NCI-H748 (cell line): ENCODE measurements at regions not wholly inside any gene's neighbourhood (a gene's known extent, or its start where the extent isn't known, plus 50 kb on each side); places are given as distances from the start of the nearest gene placed in this dataset.

Source experiments
- DNase-seq: peaks from one replicate; lab custom pipeline; 2025; ENCODE audit not compliant: unreplicated experiment; lab: John Stamatoyannopoulos, UW

DNA sequence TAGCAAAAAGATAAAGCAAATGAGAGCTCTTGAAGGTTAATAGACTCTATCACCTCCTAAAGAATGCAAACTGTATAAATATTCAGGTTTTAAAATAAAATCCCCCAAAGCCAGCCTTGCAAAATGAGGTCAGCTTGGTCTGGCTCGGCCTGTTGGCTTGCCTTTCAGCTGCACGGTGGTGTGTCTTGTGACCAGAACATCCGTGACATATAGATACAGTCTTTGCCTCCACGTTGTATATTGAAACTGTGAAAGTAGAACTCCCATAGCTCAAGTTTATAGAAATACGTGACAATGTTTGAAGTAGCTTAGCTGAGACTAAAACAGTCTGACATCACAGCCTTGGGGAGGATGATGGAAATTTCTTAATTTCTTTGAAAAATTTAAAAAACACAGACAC is 236.6 kb upstream of the MYOCD start:
- DNase-seq, result no peak

DNA sequence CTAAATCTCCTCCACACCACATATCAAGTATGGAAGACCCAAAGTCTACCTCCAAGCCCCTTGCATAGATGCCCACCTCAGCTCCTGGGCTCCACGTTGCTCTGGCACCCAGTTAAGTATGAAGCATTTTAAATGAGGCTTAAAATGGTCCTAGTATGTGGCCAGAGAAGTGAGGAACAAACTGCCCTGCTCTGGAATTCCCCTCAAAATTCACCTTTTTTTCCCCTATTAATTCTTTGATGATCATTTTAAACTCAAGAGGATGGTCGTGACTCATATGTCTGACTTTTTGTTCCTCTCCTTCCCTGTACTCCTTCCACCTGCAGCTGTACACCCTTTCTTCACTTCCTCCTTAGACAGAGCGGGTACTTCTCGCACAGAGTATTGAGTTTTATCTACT is 234.5 kb upstream of the MYOCD start:
- no peak for DNase-seq

DNA sequence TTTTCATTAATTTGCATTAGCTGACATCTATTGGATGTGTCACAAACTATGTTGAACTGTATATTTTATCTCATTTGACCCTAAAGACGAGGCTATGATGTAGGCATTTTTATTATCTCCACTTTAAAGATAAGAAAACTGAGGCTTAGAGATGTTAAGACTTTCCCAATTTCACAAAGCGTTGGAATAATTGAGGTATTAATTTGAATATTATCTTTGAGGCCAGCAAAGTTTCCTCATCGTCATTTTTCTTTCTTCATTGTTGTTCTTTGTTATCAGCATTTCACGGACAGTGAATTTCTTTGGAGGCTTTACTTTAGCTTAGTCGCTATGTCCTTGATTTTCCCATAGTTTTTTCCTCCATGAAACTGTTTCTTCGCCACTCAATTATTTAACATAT is 227.5 kb upstream of the MYOCD start:
- no peak for DNase-seq

DNA sequence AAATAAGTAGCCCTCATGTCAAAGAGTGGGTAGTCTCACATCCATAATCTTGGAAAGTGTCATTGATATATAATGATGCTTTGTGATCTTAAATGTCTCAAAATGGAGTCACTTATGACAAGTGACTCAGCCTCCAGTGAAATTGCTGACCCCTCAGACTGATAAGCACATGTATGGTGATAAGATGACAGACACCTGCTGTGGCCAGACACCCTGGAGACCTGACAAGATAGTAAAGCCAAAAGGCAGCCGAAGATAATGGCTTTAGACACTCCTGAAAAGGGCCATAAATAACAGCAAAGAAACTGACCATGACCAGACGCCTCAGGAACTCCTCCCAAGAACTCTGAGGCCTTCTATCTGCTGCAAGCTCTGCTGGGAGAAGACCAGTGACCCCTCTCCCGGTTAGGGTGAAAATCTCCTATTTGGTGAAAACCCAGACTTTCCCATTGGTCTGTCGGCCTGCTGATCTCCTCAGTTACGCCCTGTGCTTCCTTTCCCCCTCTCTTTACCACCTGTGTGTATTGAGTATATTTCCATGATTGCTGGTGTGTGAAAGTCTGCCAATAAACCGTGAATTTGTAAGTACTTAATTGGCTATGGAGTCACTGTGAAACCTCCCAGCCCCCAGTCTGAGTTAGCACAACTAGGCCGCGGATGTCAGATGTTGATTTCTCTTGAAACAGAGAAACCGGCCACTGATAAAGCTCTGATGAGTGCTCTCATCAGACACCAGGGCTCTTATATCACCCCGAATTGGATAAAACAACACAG is 226.7 kb upstream of the MYOCD start:
- DNase-seq, result no peak

DNA sequence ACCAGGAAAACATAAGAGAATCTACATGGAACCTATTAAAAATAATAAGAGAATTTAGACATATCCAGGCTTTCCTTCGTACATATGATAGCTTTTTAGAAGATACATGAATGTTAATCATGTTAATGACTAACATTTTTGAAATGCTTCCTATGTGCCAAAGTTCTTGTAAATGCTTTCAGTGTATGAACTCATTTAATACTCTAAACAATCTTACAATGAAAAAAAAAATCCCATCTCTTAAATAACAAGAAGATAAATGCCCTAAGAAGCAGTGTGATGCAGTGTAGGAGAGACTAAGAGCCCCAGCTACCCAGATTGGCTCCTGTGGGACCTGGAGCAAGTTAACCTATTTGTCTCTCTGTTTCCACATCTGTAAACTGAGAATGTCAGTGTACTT is 220.4 kb upstream of the MYOCD start:
- DNase-seq, result no peak

DNA sequence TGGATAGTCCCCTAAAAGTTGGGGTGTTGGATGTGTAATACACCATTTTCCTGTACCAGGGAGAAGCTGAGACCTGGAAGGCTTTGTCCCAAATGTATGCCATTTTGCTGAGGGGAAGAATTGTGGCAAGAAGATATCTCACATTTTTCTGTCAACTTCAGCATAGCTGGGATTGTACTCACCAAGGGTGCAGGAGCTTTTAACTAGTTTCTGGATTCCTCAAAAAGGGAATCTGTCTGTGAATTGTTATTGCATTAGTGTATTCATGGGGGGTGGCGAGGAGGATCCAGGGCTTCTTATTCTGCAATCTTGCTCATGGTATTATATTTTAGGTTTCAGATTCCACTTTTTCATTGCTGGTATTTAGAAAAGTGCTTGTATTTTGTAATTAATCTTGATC is 208.2 kb upstream of the MYOCD start:
- no peak for DNase-seq

DNA sequence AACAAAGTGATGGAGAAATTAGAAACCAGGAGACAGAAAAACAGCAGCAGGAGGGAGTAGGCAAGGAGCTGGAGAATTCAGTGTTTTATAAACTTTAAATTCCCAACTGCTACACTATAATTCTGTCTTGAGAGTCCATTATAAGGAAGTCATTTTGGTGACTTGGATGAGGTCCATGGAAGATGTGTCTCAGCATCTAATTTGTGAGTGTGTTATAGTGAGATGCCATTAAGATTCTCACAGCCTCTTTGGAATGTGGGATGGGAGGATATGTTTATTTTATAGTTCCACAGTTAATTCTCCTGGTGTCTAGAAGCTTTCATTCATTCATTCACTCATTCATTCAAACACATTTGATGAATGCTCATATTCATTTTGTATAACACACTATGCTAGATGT is 206.0 kb upstream of the MYOCD start:
- DNase-seq, result no peak

DNA sequence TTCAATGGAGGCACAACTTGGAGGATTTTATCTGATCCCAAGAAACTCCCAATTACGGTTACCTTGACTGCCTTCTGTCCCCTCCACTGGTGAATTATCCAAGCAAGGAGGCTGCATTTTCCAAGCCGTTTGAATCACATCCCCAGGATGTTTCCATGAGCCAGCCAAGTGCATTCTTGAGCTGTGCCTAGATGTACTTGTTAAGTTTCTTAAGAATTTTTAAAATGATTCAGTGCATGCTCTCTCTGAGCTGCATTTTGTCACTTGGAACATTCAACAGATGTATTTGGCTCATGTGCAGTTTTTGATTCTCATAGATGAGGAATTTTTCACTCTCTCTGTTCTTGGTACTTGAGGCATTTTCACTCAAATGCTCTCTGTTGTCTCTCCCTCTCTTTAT is 202.6 kb upstream of the MYOCD start:
- no peak for DNase-seq

DNA sequence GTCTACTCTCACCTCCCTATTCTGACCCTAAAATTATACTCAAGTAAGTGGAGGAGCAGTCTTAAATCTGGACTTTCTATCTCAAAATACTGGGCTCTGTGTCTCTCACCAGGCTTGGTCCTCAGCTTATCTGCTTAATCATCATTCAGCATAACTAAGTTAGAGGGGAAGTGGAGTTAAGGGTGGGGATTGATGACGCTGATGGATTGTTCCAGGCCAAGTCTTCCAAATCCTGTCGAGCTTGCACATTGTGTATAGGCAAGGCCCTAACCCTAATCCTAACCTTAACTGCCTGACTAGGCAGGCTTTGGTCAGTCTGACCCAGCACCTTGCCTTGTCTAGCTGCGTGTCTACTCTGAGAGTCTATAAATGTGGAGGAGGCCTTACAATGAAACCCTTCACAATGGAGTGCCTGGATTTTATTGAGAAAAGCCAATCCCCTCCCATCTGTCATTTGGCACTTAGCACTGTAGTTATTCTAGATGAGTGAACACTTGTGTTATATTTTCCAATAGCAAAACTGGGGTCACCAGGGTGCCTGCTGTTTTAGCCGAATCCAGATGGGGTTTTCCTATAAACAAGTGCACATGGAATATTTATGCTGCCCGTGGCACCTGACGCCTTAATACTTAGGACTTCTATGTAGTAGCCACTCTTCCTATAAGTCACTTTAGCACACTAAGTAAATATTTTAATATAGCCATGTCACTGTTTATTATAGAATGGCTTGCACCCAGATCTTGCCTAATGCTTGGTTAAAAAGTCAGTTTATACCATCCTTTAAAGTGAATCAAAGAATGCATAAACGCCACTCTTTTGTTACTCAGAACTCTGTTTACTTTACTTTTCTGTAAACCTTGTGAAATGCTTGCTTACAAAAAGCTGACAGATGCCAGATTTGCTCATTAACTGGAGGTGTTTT is 193.2 kb upstream of the MYOCD start:
- DNase-seq, result no peak

DNA sequence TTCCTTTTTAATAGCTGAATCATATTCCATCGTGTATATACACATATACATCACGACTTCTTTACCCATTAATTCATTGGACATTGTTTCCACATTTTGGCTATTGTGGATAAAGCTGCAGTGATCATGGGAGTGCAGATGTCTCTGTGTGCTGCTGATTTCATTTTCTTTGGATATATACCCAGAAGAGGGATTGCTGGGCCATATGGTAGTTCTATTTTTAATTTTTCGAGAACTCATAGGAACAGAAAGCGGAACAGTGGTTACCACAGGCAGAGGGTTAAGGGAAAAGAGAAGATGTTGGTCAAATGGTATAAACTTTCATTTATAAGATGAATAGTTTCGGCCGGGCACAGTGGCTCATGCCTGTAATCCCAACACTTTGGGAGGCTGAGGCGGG is 187.4 kb upstream of the MYOCD start:
- no peak for DNase-seq

DNA sequence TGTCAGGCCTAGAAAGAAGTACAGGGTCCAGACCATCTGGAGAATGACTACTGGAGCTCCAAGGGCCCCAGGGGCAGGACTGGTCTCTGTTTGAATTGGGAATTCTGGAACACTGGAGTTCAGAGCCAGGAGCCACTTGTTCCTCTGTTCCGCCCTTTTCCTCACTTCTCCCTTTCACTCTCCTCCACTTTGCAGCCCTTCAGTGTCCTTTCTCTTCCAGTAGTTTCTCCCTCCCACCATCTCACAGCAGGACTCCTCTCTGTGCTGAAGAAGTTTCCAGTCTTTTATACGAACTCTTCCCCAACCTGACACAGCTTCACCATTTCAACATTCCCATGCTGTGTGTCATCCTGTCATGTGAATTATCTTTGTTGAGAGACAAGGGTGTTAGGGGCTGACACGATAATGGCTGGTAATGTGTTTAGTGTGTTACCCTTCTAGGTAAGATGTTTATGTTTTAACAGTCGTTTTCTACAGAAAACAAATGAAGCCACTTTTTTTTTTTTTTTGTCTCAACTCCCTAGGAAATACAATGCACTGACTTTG is 180.3 kb upstream of the MYOCD start:
- DNase-seq, result no peak

DNA sequence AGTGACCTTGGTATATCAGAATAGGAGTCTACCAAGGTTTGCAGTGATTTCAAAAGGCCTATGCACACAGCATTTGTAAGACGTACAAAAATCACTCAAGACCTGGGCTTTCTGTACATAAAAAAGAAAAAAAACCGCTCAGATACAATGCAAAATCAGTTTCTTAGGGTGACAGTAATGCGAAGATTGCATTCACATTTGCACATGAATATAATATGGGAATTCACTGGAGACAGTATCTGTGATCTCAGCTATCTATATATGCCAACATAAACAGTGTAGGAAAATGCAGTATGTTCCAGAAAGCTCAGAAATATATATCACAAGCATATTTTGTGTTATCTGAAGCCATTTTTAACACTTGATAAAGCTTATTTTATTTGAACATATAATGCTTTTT is 176.4 kb upstream of the MYOCD start:
- no peak for DNase-seq

DNA sequence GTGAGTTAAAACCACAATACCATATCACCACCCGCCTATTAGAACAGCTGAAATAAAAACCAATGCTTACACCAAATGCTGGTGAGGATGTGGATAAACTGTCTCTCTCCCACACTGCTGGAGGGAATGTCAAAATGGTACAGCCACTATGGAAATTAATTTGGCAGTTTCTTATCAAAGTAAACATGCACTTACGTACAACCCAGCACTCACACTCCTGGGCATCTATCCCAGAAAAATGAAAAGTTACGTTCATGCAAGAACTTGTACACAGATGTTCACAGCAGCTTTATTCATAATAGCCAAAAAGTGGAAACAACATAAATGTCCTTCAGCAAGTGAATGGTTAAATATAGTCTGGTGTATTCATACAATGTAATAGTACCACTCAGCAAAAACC is 173.2 kb upstream of the MYOCD start:
- DNase-seq, result no peak

DNA sequence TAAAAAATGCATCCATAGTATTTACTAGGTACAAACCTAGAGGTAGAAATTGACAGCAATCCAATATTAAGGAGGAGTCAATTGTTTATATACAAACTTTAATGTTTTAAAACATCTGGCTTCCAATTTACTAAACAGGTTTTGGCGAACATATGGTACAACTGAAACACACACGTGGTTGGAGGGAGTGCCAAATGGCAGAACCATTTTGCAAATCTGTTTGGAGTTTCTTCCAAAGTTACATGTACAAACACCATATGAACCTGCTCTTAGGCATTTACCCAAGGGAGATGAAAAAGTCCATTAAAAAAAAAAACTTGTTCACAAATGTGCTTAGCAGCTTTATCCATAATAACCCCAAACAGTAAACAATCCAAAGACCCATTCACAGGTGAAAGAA is 159.8 kb upstream of the MYOCD start:
- no peak for DNase-seq

DNA sequence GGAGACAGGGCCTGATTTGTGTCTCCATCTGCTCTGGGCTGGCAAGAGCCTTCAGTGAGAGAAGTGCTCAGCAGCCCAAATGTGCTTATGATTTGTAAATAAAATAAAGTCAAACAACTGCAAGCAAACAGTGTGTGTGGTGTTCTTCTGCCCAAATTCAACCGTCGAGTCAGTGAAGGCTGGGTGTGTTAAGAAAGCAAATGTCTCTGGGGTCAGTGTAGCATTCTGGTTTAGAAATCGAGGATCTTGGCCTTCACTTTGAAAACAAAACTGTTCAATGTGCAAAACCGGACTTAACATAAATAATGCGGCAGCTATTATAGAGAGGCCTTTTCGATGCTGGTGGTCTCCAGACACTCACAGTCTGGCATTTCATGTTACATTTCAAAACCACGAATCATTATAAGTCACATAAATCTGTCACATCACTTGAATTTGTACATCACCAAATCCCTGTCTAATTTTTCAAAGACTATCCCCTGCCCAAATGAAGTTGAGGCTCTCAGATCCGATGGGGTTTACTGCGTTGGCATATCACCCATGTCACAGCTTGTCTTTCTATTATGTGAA is 158.6 kb upstream of the MYOCD start:
- no peak for DNase-seq

DNA sequence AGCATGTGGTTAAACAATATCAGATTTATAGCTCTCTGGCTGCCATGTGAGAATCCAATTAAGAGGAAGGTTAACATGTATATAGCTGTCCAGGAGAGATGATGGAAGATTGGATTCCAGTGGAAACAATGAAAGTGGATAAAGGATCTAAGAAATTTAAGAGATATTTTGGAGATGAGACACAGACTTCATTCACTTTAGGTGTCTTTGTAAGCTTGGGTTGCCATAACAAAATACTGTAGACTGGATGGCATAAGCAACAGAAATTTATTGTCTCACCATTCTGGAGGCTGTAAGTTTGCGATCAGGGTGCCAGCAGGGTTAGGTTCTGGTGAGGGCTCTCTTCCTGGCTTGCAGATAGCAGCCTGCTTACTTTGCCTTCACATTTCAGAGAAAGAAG is 155.9 kb upstream of the MYOCD start:
- DNase-seq, result no peak

DNA sequence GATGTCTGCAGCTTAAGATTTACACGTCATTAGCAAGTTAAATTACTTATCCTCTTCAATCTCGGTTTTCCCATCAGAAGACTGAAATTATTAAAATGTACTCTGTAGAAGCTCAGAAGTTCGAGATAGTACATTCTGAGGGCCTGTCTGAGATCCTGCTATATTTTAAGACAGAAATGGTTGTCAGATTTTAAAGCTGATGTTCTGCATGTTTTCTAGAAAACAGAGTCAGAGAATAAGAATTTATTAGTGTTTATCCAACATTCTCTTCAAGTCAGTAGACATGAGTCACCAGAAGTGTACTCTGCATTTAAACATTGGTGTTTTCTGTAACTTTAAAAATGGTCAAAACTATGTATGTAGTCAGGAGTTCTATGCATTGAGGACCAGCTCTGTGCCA is 155.2 kb upstream of the MYOCD start:
- DNase-seq, result no peak

DNA sequence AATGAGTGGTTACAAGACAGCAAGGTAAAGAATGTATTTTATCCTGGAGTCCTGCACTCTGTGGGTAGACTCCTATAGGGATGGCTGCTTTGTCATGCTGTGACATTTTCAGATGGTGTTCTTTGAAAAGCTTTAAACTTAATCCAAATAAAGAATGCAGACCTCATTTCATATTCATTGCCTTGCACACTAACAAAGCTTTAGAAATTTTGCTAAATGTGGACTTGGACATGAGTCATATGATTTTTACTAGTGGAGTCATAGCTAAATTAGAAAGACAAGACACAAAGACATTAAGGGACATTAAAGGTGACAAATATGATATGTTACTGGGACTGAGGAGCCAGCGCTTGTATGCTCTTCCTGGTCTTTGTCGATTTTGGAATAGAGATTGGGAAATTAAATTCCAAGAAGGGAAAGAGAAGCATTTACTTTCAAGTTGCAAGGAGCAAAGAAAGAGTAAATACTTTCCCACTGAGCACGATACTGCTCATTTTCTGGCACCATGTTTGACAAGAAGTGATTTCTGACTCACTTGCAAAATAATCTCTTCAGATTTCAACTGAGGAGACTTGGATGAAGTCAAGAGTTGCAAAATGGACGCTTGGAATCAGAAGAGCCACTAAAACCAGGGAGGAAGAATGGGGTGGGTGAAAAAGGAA is 152.9 kb upstream of the MYOCD start:
- no peak for DNase-seq

DNA sequence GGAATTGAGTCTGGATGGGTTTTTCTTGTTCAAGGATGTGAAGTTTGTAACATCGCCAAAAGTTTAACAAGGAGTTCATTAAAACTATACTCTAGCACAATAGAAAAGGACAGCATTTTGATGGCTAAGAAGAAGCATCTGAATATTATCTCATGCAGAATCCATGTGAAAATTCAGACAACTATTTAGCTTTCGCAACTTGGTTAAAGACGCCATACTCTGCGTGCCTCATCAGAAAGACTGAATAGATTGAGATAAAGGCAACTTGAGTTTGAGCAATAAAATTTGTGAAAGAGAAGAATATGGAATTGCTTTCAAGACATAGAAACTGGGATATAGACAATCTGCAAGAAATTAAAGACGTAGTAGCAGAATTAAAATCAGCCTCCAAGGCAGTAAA is 151.1 kb upstream of the MYOCD start:
- no peak for DNase-seq

DNA sequence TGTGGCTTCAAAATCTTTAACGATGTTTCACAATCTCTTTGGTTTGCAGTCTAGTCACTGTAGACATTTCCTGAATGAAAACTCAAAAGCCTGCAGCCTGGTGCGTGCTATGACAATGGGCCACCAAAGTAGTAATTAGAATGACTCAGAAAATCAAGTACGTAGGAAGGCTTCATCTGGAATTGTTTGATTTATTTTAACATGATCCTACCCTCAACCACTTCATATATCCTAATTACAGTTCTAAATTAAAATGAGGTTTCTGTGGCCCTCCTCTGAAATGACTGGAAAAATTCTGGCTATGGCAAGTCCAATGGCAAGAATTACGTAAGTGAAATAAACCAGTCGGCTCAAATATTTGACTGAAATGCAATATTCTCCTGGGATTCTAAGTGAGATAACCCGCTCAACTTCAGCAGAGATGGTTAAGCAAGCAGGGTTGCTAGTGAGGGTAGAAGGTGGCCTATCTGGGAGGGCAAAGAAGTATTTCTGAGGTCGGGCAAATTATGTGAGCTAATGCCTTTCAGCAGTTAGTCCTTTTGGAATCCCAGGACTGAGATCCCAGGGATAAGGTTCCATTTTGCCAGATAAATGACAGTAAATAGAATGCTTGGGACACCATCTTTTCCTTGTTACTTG is 145.6 kb upstream of the MYOCD start:
- no peak for DNase-seq

DNA sequence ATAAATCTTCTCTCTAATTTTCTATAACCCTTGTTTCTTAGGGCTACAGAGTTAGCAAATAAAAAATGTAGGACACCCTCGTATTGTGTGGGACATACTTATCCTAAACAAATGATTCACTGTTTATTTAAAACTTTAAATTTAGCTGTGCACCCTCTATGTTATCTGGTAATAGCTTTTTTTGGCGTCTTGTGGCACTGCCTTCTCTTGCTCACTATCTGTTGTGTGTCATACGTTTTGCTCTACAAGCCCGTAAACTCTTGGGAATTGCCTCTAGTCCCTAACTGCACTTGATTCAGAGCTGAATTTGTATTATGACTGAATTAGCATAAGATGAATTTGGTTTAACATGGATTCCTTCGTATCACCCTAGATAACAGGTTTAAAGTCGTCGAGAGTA is 144.3 kb upstream of the MYOCD start:
- no peak for DNase-seq
